ENCODE measurements at regions not wholly inside any gene's neighbourhood (a gene's known extent, or its start where the extent isn't known, plus 50 kb on each side); places are given as distances from the start of the nearest gene placed in this dataset.

- TF ChIP-seq CTCF (IDR thresholded peaks at IDR 0.05; ENCODE audit: control extremely low read depth, extremely low read depth) = no peak
- no peaks in the 10 kb centered on the region for H3K4me1 ChIP-seq (ENCODE audit: control insufficient read depth in 5 of 5, insufficient read depth in 5 of 5, low read length in 5 of 5)
- peaks cover 0 to 3% (median 0%) of the 10 kb centered on the region in 4 donors for H3K9me3 ChIP-seq (ENCODE audit: control insufficient read depth in 4 of 4, insufficient read depth in 3 of 4, low read length in 3 of 4)
- no peak overlapping the region for H3K9ac ChIP-seq (ENCODE audit: insufficient read depth in 1 of 2, low read length in 2 of 2)
- ATAC-seq (ENCODE audit: insufficient read depth, low FRiP score) = no peak
- H3K27me3 ChIP-seq (ENCODE audit: control insufficient read depth in 3 of 3, insufficient read depth in 3 of 3, low read length in 2 of 3) = no peaks in the 10 kb centered on the region
- no peak for DNase-seq
- H3K36me3 ChIP-seq (ENCODE audit: control insufficient read depth in 4 of 4, insufficient read depth in 4 of 4, low read length in 4 of 4) = no peaks in the 10 kb centered on the region
- no peak overlapping the region for H3K4me3 ChIP-seq
- no peak overlapping the region for H3K27ac ChIP-seq (ENCODE audit: low read depth in 1 of 2, low read length in 1 of 2)
Measured at GRCh38 chr11:22138264-22138663, 54.6 kb upstream of the ANO5 start.
